NCI-H2227 treated with DMSO at 0.1 percent for 48 hours (cell line): ENCODE measurements at regions not wholly inside any gene's neighbourhood (a gene's known extent, or its start where the extent isn't known, plus 50 kb on each side); places are given as distances from the start of the nearest gene placed in this dataset.

ENCODE experiments used
- DNase-seq: peaks from one replicate; lab custom pipeline; 2025; lab: John Stamatoyannopoulos, UW

- peak; percentile 65 for DNase-seq
Measured at GRCh38 chr7:130912862-130913638, 179.0 kb upstream of the KLF14 start.

GRCh38 chr7:130913639-130914553 is 179.9 kb upstream of the KLF14 start:
- no peak for DNase-seq

- DNase-seq, result no peak
Measured at GRCh38 chr7:130914554-130915294, 180.7 kb upstream of the KLF14 start.

GRCh38 chr7:130917669-130918128 is 183.7 kb upstream of the KLF14 start:
- DNase-seq, result no peak

- no peak for DNase-seq
Measured at GRCh38 chr7:130918129-130919052, 184.4 kb upstream of the KLF14 start.

GRCh38 chr7:130919316-130920103 is 185.5 kb upstream of the KLF14 start:
- no peak for DNase-seq

GRCh38 chr7:130920122-130920521 is 186.1 kb upstream of the KLF14 start:
- DNase-seq, result no peak

GRCh38 chr7:130921391-130922180 is 187.6 kb upstream of the KLF14 start:
- DNase-seq, result peak; percentile 88

- no peak for DNase-seq
Measured at GRCh38 chr7:130922206-130923112, 188.5 kb upstream of the KLF14 start.

- DNase-seq, result no peak
Measured at GRCh38 chr7:130923365-130923764, 189.4 kb upstream of the KLF14 start.

- no peak for DNase-seq
Measured at GRCh38 chr7:130923930-130924329, 189.9 kb upstream of the KLF14 start.

GRCh38 chr7:130925136-130925794 is 191.3 kb upstream of the KLF14 start:
- DNase-seq, result no peak

- DNase-seq, result no peak
Measured at GRCh38 chr7:130926001-130926691, 192.1 kb upstream of the KLF14 start.

GRCh38 chr7:130927062-130927461 is 193.1 kb upstream of the KLF14 start:
- DNase-seq, result no peak

- no peak for DNase-seq
Measured at GRCh38 chr7:130927564-130927963, 193.6 kb upstream of the KLF14 start.

GRCh38 chr7:130929896-130930659 is 196.1 kb upstream of the KLF14 start:
- DNase-seq, result no peak
